ENCODE measurements at regions not wholly inside any gene's neighbourhood (a gene's known extent, or its start where the extent isn't known, plus 50 kb on each side); places are given as distances from the start of the nearest gene placed in this dataset.

DNA sequence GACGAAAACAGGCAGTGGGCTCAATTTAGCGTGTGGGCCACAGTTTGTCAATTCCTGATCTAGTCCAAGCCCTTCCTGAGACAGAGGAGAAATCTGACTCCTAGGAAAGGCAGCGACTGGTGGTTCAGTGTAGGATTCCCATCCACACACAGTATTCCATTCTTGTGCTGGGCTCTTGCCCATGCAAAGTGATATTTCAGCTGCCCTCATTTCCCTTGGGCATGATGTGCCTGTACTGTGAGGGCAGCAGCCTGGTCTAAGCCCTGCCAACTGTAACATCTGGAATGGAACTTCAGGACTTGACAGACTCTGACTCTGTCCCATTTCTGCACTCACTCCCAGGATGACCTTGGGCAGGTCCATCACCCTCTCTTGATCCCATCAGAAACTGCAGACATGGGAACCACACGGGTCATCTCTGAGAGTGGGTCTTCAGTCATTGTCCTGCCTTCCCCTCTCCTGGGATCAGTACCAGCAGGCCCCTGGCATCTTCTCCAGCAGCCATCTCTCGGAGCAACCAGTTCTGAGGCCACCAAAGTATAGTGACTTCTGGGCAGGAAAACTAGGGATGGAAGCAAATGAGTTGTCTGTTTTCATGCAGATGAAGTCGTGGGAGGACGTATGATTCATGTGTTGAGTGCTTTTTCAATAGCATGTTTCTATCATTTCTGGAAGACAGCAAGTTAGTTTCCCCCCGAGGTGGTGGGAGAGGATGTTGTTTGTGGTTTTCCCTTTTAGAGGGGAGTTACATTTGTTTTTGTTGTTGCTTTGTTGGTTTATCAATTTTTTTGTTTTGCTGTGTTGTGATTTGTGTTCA lies 54.2 kb upstream of the BCL2L14 start:
- no peak for TF ChIP-seq EP300 (IDR thresholded peaks at IDR 0.05)
- TF ChIP-seq, protein P1, sequence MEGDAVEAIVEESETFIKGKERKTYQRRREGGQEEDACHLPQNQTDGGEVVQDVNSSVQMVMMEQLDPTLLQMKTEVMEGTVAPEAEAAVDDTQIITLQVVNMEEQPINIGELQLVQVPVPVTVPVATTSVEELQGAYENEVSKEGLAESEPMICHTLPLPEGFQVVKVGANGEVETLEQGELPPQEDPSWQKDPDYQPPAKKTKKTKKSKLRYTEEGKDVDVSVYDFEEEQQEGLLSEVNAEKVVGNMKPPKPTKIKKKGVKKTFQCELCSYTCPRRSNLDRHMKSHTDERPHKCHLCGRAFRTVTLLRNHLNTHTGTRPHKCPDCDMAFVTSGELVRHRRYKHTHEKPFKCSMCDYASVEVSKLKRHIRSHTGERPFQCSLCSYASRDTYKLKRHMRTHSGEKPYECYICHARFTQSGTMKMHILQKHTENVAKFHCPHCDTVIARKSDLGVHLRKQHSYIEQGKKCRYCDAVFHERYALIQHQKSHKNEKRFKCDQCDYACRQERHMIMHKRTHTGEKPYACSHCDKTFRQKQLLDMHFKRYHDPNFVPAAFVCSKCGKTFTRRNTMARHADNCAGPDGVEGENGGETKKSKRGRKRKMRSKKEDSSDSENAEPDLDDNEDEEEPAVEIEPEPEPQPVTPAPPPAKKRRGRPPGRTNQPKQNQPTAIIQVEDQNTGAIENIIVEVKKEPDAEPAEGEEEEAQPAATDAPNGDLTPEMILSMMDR (IDR thresholded peaks at IDR 0.05), result no peak
- TF ChIP-seq POLR2A (IDR thresholded peaks at IDR 0.05), result no peak
- no peak for TF ChIP-seq POLR2AphosphoS5 (IDR thresholded peaks at IDR 0.05)
- no peak overlapping the region for H3K27ac ChIP-seq
- H3K27me3 ChIP-seq, result no peaks in the 10 kb centered on the region
- DNase-seq, result no peak
- no peaks in the 10 kb centered on the region for H3K36me3 ChIP-seq
- no peak overlapping the region for H3K4me3 ChIP-seq
- intact Hi-C loops (cut with DNase I; ENCODE audit: low total_unique reads), result no loop called here
- WGBS, 5 donors, result 67 to 88% (median 76%) methylated on average over 8 of the region's 8 CpGs
- H3K4me1 ChIP-seq, result peaks cover 0 to 2% (median 0%) of the 10 kb centered on the region in 4 donors
- no peaks in the 10 kb centered on the region for H3K9me3 ChIP-seq

DNA sequence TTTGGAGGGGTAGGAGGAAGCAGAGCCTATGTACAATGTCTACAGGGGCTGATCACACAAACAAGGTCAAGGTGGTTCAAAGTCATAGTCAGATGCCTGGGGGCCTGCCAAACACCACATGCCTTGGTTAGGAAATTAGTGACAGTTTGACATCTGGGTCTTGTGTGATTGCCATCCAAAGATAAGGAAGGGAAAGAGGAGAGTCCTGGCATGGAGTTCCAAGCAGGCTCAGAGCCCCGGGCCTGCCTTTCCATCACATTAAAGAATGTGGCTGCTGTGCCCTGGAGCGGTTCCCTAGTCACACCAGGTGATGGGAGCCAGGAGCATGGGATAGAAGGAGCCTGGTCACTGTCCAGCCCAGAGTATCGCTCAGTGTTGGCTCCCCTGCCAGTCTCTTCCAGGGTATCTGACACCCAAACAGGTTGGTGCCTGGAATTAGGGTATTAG lies 53.6 kb upstream of the BCL2L14 start:
- no peaks in the 10 kb centered on the region for H3K9me3 ChIP-seq
- no peaks in the 10 kb centered on the region for H3K4me1 ChIP-seq
- no peaks in the 10 kb centered on the region for H3K36me3 ChIP-seq
- intact Hi-C loops (cut with DNase I; ENCODE audit: low total_unique reads), result no loop called here
- H3K27ac ChIP-seq, result no peak overlapping the region
- no peak for DNase-seq
- no peaks in the 10 kb centered on the region for H3K27me3 ChIP-seq
- TF ChIP-seq EP300 (IDR thresholded peaks at IDR 0.05), result no peak
- TF ChIP-seq POLR2A (IDR thresholded peaks at IDR 0.05), result no peak
- no peak for TF ChIP-seq POLR2AphosphoS5 (IDR thresholded peaks at IDR 0.05)
- TF ChIP-seq, protein P1 (IDR thresholded peaks at IDR 0.05), result no peak
- 73 to 91% (median 82%) methylated on average over 3 of the region's 3 CpGs for WGBS, 5 donors
- H3K4me3 ChIP-seq, result no peak overlapping the region

DNA sequence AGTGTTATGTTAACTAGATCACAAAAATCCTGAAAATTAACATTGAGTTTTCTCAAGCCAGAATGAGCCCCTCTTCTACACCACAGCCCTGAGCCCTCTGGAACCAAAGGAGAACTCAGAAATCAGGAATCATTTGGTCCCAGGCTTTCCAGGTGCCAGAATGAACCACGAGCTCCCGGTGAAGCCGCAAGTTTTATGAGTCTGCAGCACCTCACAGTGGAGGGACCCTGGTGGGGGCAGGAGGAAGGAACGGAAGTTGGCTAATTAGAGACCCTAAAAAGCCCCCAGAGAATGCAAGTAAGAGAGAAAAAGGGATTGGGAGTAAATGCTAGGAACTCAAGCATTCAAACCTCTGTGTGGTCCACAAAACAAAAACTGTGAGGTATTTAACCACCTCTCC lies 52.9 kb upstream of the BCL2L14 start:
- H3K36me3 ChIP-seq, result no peaks in the 10 kb centered on the region
- H3K9me3 ChIP-seq, result no peaks in the 10 kb centered on the region
- 65 to 76% (median 72%) methylated on average over 4 of the region's 4 CpGs for WGBS, 5 donors
- H3K4me3 ChIP-seq, result no peak overlapping the region
- no peak overlapping the region for H3K27ac ChIP-seq
- no peaks in the 10 kb centered on the region for H3K27me3 ChIP-seq
- intact Hi-C loops (cut with DNase I; ENCODE audit: low total_unique reads), result no loop called here
- no peaks in the 10 kb centered on the region for H3K4me1 ChIP-seq
- no peak for DNase-seq
- TF ChIP-seq POLR2AphosphoS5 (IDR thresholded peaks at IDR 0.05), result no peak
- TF ChIP-seq, protein P1 (IDR thresholded peaks at IDR 0.05), result no peak
- TF ChIP-seq EP300 (IDR thresholded peaks at IDR 0.05), result no peak
- no peak for TF ChIP-seq POLR2A (IDR thresholded peaks at IDR 0.05)

DNA sequence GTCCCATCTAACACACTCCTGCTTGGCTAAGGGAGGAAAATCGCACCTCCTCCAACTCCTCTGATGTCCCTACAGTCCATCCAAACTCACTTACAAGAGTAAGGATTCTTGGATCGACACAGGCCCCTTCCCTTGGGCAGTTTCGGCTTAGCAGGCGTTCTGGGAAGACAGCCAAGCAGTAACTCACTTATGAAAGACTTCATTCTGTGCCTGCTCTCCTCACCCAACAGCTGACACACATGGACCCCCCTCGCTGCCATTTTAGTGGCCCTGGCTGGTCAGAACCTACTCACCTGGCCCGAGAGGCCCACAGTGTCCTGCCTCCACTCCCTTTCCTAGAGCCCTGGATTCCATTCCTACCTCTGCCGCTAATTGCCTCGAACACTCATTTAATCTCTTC lies 52.3 kb upstream of the BCL2L14 start:
- H3K36me3 ChIP-seq, result no peaks in the 10 kb centered on the region
- H3K4me1 ChIP-seq, result no peaks in the 10 kb centered on the region
- TF ChIP-seq, protein P1 (IDR thresholded peaks at IDR 0.05), result no peak
- no peak for TF ChIP-seq POLR2A (IDR thresholded peaks at IDR 0.05)
- no peak for TF ChIP-seq EP300 (IDR thresholded peaks at IDR 0.05)
- no peak for TF ChIP-seq POLR2AphosphoS5 (IDR thresholded peaks at IDR 0.05)
- peak in 1 of 2 donors; percentile 71 for DNase-seq
- no peaks in the 10 kb centered on the region for H3K27me3 ChIP-seq
- intact Hi-C loops (cut with DNase I; ENCODE audit: low total_unique reads), result no loop called here
- WGBS, 5 donors, result 54 to 69% (median 63%) methylated on average over 8 of the region's 8 CpGs
- no peaks in the 10 kb centered on the region for H3K9me3 ChIP-seq
- no peak overlapping the region for H3K4me3 ChIP-seq
- no peak overlapping the region for H3K27ac ChIP-seq

Measured in stomach (tissue), 8 donors.